CD4-positive, CD25-positive, alpha-beta regulatory T cell (primary cell): ENCODE measurements at regions not wholly inside any gene's neighbourhood (a gene's known extent, or its start where the extent isn't known, plus 50 kb on each side); places are given as distances from the start of the nearest gene placed in this dataset.
"Not testable (repeated sequence)": the region's sequence is repeated elsewhere in the genome, so short reads cannot be mapped to it uniquely, and the experiment has no call there.

Experiments used
- ATAC-seq, 2 donors: fragments of 150-1000 bp; cut with Tn5 transposase; one replicate each; pipeline ENCODE4 v1.10.0; 2021; ENCODE audit warnings: low read depth in 2 of 2, moderate number of reproducible peaks in 2 of 2, moderate library complexity in 1 of 2
- DNase-seq, 3 donors: peaks; one replicate each; pipeline versions ENCODE4 v3.0.0 to v3.0.0-alpha.2; 2012 to 2022; ENCODE audit warnings: mixed read lengths in 1 of 3
- H3K27ac ChIP-seq: one replicate; pipeline ENCODE4 v1.7.0; 2013; ENCODE audit warnings: mild to moderate bottlenecking, low read length; ENCODE audit not compliant: insufficient read depth, poor library complexity, severe bottlenecking
- H3K27me3 ChIP-seq: one replicate; pipeline ENCODE4 v1.7.0; 2013; ENCODE audit warnings: low read length; ENCODE audit not compliant: control insufficient read depth, insufficient read depth
- H3K36me3 ChIP-seq: one replicate; pipeline ENCODE4 v1.7.0; 2013; ENCODE audit warnings: mild to moderate bottlenecking, low read length, moderate library complexity; ENCODE audit not compliant: control insufficient read depth, insufficient read depth
- H3K4me1 ChIP-seq: 2 replicates; pipeline ENCODE4 v1.7.0; 2013; ENCODE audit warnings: mild to moderate bottlenecking, low read length; ENCODE audit not compliant: insufficient read depth, control insufficient read depth, poor library complexity, severe bottlenecking
- H3K4me3 ChIP-seq: one replicate; pipeline ENCODE4 v1.7.0; 2013; ENCODE audit warnings: low read depth, mild to moderate bottlenecking, low read length, moderate library complexity
- H3K9me3 ChIP-seq, 2 experiments: 1 replicate in 1 of 2; 2 replicates in 1 of 2; pipeline ENCODE4 v1.7.0; 2013; ENCODE audit warnings: low read length in 2 of 2, mild to moderate bottlenecking in 1 of 2, moderate library complexity in 1 of 2; ENCODE audit not compliant: control insufficient read depth in 2 of 2
- H3K27ac Mint-ChIP-seq, 3 donors: one replicate each; pipeline ENCODE4 v1.8.0; 2020 to 2022; ENCODE audit warnings: mild to moderate bottlenecking in 3 of 3, mixed read lengths in 3 of 3, moderate library complexity in 2 of 3
- H3K27me3 Mint-ChIP-seq: one replicate; pipeline ENCODE4 v1.8.0; 2022; ENCODE audit warnings: mild to moderate bottlenecking, mixed read lengths
- H3K36me3 Mint-ChIP-seq: one replicate; pipeline ENCODE4 v1.8.0; 2020; ENCODE audit warnings: mixed read lengths
- H3K4me1 Mint-ChIP-seq, 4 donors: one replicate each; pipeline ENCODE4 v1.8.0; 2020 to 2022; ENCODE audit warnings: mixed read lengths in 4 of 4, mild to moderate bottlenecking in 1 of 4
- H3K4me3 Mint-ChIP-seq, 4 donors: one replicate each; pipeline ENCODE4 v1.8.0; 2020 to 2022; ENCODE audit warnings: mild to moderate bottlenecking in 4 of 4, mixed read lengths in 4 of 4, moderate library complexity in 3 of 4
- H3K9me3 Mint-ChIP-seq, 7 donors: one replicate each; pipeline ENCODE4 v1.8.0; 2020 to 2022; ENCODE audit warnings: mixed read lengths in 7 of 7, mild to moderate bottlenecking in 3 of 7, moderate library complexity in 2 of 7

- not testable (repeated sequence) for H3K4me3 ChIP-seq, H3K27ac Mint-ChIP-seq, H3K27me3 Mint-ChIP-seq, DNase-seq, H3K4me1 Mint-ChIP-seq, H3K4me1 ChIP-seq, H3K36me3 ChIP-seq, H3K4me3 Mint-ChIP-seq, ATAC-seq, H3K27ac ChIP-seq, H3K9me3 ChIP-seq, H3K27me3 ChIP-seq, H3K9me3 Mint-ChIP-seq, H3K36me3 Mint-ChIP-seq
Observed at GRCh38 chr2:90360731-90361035, 1669.2 kb downstream of the RPIA start.
